Mesothelial cell of epicardium (in vitro differentiated cells): ENCODE measurements at regions not wholly inside any gene's neighbourhood (a gene's known extent, or its start where the extent isn't known, plus 50 kb on each side); places are given as distances from the start of the nearest gene placed in this dataset.

Experiments
- DNase-seq, 2 experiments: peaks; one replicate each; pipeline ENCODE4 v3.0.0; 2021; ENCODE audit warnings: low spot score in 2 of 2; ENCODE audit not compliant: unreplicated experiment in 2 of 2
- H3K27ac Mint-ChIP-seq: 2 replicates; pipeline ENCODE4 v1.8.0; 2021; ENCODE audit warnings: mixed read lengths
- H3K27me3 Mint-ChIP-seq: 2 replicates; pipeline ENCODE4 v1.8.0; 2021; ENCODE audit warnings: low read depth, mixed read lengths
- H3K36me3 Mint-ChIP-seq: 2 replicates; pipeline ENCODE4 v1.8.0; 2021; ENCODE audit warnings: mixed read lengths
- H3K4me1 Mint-ChIP-seq: 2 replicates; pipeline ENCODE4 v1.8.0; 2021; ENCODE audit warnings: mixed read lengths
- H3K4me3 Mint-ChIP-seq: 2 replicates; pipeline ENCODE4 v1.8.0; 2021; ENCODE audit warnings: mild to moderate bottlenecking, moderate library complexity, mixed read lengths
- H3K9me3 Mint-ChIP-seq: 2 replicates; pipeline ENCODE4 v1.8.0; 2021; ENCODE audit warnings: mixed read lengths
- CTCF ChIP-seq: fragments of 200-600 bp; sonication (generic); IDR thresholded peaks from one replicate; pipeline ENCODE4 v1.5.0; 2021; ENCODE audit warnings: antibody characterized with exemption; ENCODE audit not compliant: unreplicated experiment

DNA sequence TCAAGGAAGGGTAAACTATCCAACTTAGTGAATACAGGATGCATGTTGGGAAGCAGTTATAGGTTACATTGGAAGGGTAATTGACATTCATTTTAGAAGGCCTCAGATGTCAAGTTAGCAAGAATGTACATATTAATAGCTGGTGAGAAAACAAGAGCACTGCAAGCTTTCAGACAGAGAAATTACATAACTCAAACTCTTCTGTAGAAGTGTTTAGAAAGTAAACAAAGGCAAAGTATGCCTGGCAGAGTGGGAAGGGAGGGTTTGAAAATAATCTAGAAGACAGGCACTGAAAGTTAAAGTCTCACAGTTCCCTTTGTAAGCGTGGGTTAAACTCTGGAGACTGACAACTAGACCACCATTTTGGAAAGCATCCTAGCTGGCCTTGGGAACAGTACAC, 406.2 kb downstream of the ANKRD50 start:
- DNase-seq, result no peak
- peaks cover 4% of the 10 kb centered on the region for H3K9me3 Mint-ChIP-seq
- H3K36me3 Mint-ChIP-seq, result peaks cover 1% of the 10 kb centered on the region
- no peaks in the 10 kb centered on the region for H3K27me3 Mint-ChIP-seq
- no peak overlapping the region for H3K27ac Mint-ChIP-seq
- no peak overlapping the region for H3K4me3 Mint-ChIP-seq
- no peak for TF ChIP-seq CTCF
- no peaks in the 10 kb centered on the region for H3K4me1 Mint-ChIP-seq

DNA sequence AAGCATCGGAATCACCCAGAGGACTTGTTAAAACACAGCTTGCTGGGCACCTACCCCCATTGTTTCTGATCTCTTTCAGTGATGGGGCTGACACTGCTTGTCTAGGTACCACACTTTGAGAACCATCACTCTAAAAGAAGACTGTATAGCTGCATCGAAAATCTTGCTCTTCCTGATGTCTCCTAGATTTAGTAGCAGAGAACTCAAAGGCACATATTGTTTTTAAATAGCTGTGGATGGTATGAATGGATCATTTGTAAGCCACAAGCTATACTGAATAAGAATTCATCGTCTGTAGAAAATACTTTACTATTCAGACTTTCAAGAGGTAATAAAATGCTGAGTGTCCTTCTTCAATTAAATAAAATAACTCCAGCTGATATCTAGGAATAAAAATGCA, 405.4 kb downstream of the ANKRD50 start:
- Mint-ChIP-seq H3K9me3 (peaks cover 10% of the 10 kb centered on the region), H3K27me3 (no peaks in the 10 kb centered on the region), H3K36me3 (peaks cover 2% of the 10 kb centered on the region), H3K4me1 (no peaks in the 10 kb centered on the region), H3K27ac (no peak overlapping the region), H3K4me3 (no peak overlapping the region)
- DNase-seq, result no peak
- TF ChIP-seq CTCF, result no peak

GRCh38 chr4:124318292-124318691, 394.2 kb downstream of the ANKRD50 start:
- Mint-ChIP-seq H3K36me3 (no peaks in the 10 kb centered on the region), H3K27me3 (no peaks in the 10 kb centered on the region), H3K4me1 (peaks cover 8% of the 10 kb centered on the region), H3K9me3 (peaks cover 19% of the 10 kb centered on the region), H3K4me3 (no peak overlapping the region), H3K27ac (no peak overlapping the region)
- no peak for TF ChIP-seq CTCF
- DNase-seq, result no peak

DNA sequence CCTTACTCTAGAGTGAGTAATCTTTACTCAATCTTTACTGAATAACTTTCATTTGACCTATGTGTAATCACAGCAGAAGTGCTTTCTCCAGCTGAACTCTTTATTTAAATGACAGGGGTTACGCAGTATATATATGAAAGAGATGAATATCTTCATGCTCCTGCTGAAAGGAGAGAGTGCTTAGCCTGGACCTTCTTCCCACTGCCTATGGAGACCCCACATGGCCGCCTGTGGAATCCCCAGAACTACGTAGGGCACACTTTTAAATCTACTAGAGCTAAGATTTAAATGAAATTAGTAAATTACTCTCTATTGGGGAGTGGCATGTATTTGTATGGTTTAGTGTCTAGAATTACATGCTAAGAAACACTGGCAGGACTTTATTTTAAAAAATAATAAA, 391.2 kb downstream of the ANKRD50 start:
- no peak for DNase-seq
- Mint-ChIP-seq H3K27me3 (no peaks in the 10 kb centered on the region), H3K27ac (peak overlapping the region; percentile 23), H3K4me1 (peaks cover 8% of the 10 kb centered on the region), H3K4me3 (no peak overlapping the region), H3K36me3 (no peaks in the 10 kb centered on the region), H3K9me3 (peaks cover 3% of the 10 kb centered on the region)
- TF ChIP-seq CTCF, result no peak

GRCh38 chr4:124322234-124323065, 390.1 kb downstream of the ANKRD50 start:
- no peak for DNase-seq
- peaks cover 3% of the 10 kb centered on the region for H3K9me3 Mint-ChIP-seq
- H3K4me1 Mint-ChIP-seq, result peaks cover 8% of the 10 kb centered on the region
- no peaks in the 10 kb centered on the region for H3K27me3 Mint-ChIP-seq
- no peak overlapping the region for H3K27ac Mint-ChIP-seq
- H3K4me3 Mint-ChIP-seq, result no peak overlapping the region
- no peaks in the 10 kb centered on the region for H3K36me3 Mint-ChIP-seq
- peak; percentile 88 for TF ChIP-seq CTCF
